ENCODE measurements at regions not wholly inside any gene's neighbourhood (a gene's known extent, or its start where the extent isn't known, plus 50 kb on each side); places are given as distances from the start of the nearest gene placed in this dataset.
"Not testable (repeated sequence)": the region's sequence is repeated elsewhere in the genome, so short reads cannot be mapped to it uniquely, and the experiment has no call there.

DNA sequence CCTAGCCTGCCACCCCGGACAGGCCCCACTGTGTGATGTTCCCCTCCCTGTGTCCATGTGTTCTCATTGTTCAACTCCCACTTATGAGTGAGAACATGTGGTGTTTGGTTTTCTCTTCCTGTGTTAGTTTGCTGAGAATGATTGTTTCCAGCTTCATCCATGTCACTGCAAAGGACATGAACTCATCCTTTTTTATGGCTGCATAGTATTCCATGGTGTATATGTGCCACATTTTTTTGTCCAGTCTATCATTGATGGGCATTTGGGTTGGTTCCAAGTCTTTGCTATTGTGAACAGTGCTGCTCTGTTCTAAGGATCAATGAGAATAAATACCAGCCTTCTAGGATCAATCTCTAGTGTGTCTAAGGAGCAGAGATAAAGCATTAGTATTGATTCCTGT lies 543.9 kb upstream of the ZNF804A start:
- TF ChIP-seq POLR2A (IDR thresholded peaks at IDR 0.05): not testable (repeated sequence)
- TF ChIP-seq, protein P1, sequence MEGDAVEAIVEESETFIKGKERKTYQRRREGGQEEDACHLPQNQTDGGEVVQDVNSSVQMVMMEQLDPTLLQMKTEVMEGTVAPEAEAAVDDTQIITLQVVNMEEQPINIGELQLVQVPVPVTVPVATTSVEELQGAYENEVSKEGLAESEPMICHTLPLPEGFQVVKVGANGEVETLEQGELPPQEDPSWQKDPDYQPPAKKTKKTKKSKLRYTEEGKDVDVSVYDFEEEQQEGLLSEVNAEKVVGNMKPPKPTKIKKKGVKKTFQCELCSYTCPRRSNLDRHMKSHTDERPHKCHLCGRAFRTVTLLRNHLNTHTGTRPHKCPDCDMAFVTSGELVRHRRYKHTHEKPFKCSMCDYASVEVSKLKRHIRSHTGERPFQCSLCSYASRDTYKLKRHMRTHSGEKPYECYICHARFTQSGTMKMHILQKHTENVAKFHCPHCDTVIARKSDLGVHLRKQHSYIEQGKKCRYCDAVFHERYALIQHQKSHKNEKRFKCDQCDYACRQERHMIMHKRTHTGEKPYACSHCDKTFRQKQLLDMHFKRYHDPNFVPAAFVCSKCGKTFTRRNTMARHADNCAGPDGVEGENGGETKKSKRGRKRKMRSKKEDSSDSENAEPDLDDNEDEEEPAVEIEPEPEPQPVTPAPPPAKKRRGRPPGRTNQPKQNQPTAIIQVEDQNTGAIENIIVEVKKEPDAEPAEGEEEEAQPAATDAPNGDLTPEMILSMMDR (IDR thresholded peaks at IDR 0.05): not testable (repeated sequence)

All from thyroid gland (tissue), 4 donors.